ENCODE measurements at regions not wholly inside any gene's neighbourhood (a gene's known extent, or its start where the extent isn't known, plus 50 kb on each side); places are given as distances from the start of the nearest gene placed in this dataset.
A peak's percentile ranks its signal among the peaks of the same experiment; 100 is the strongest.

GRCh38 chr20:60372822-60373221, 414.6 kb downstream of the CDH26 start:
- no peak for TF ChIP-seq CTCF (conservative IDR thresholded peaks at IDR 0.05; ENCODE audit: low read depth, low read length)
- DNase-seq (ENCODE audit: low read depth): no peak
- no peak overlapping the region for H3K4me3 ChIP-seq (ENCODE audit: low read depth, low read length)

DNA sequence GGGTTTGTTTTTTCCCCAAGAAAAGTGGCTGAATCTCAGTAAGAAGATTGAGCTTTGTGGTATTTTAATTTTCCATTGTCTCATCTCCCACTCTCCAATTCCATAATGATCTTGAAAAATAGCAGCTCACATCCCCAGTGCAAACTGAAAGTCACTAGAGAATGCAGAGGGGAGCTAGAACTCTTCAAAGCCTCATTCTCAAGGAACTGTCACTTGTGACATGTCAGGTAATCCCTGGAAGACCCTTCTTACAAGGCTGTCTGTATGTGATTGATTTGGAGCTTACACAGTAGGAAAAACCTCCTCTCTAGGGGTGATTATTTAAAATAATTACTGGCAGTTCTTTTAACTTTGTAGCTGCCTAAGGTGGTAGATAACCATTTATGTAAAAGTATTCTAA, 420.4 kb downstream of the CDH26 start:
- DNase-seq (ENCODE audit: low read depth): no peak
- TF ChIP-seq CTCF (conservative IDR thresholded peaks at IDR 0.05; ENCODE audit: low read depth, low read length): no peak
- H3K4me3 ChIP-seq (ENCODE audit: low read depth, low read length): no peak overlapping the region

DNA sequence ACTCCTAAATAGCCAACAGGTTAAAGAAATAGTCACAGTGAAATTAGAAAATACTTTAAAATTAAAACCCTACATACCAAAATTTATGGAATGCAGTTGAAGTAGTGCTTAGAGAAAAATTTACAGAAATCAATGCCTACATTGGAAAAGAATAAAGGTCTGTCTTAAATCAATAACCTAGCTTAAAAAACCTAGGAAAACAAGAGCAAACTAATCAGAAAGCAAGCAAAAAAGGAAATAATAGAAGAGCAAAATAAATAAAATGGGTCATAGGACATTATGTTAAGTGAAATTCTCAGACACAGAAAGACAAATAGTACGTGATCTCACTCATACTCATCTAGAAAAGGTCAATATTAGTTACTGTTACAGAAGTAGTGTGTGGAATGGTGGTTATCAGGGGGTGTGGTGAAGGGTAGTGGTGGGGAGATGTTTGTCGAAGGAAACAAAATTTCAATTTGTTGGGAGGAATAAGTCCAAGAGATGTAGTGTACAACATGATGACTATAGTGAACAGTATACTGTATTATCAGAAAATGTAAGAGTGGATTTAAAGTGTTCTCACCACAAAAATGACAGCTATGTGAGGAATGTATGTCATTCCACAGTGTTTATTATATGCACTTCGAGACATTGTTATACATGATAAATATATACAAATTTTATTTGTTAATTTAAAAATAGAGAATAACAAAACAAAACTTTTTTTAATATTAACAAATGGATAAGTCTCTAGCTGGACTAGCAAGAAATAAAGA, 423.6 kb downstream of the CDH26 start:
- DNase-seq (ENCODE audit: low read depth): peak; percentile 5
- no peak for TF ChIP-seq CTCF (conservative IDR thresholded peaks at IDR 0.05; ENCODE audit: low read depth, low read length)
- H3K4me3 ChIP-seq (ENCODE audit: low read depth, low read length): no peak overlapping the region

GRCh38 chr20:60389441-60389840, 431.2 kb downstream of the CDH26 start:
- no peak for TF ChIP-seq CTCF (conservative IDR thresholded peaks at IDR 0.05; ENCODE audit: low read depth, low read length)
- DNase-seq (ENCODE audit: low read depth): no peak
- H3K4me3 ChIP-seq (ENCODE audit: low read depth, low read length): no peak overlapping the region

DNA sequence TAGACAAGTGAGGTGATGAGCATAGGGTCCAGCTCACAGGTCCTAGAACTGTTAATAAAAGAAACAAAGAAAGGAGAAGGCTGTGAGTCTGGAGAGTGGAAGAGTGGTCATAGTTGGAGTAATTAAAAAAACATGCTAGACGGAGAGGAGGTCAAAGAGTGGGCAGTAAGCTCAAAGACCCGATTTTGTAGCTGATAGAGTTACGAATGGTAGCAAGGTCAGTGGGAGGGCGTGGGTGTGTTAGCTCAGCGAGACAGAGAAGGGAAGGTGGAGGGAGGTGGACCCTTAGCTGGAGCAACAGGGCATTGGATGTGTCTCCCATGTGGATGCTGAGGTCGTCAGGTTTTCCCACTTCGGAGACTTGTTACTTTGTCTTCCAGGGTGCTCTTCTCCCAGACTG, 431.7 kb downstream of the CDH26 start:
- no peak overlapping the region for H3K4me3 ChIP-seq (ENCODE audit: low read depth, low read length)
- DNase-seq (ENCODE audit: low read depth): no peak
- no peak for TF ChIP-seq CTCF (conservative IDR thresholded peaks at IDR 0.05; ENCODE audit: low read depth, low read length)

- no peak for DNase-seq (ENCODE audit: low read depth)
- TF ChIP-seq CTCF (conservative IDR thresholded peaks at IDR 0.05; ENCODE audit: low read depth, low read length): no peak
- H3K4me3 ChIP-seq (ENCODE audit: low read depth, low read length): no peak overlapping the region
Observed at GRCh38 chr20:60395991-60396390, 437.8 kb downstream of the CDH26 start.

DNA sequence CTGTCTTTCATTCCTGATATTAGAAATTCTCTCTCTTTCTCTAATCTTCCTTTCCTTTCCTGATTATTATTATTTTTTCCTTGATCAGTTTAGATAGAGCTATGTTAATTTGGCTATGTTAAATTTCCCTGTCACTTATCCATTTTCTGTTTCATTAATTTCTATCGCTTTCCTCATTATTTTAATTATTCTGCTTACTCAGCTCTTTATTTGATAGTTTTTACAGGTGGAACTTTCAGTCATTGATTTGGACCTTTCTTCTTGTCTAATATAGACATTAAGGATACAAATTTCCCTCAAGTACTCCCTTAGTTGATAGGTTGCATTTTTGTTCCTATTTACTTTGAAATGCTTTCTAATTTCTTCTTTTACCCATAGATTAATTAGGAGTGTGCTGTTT, 442.3 kb downstream of the CDH26 start:
- TF ChIP-seq CTCF (conservative IDR thresholded peaks at IDR 0.05; ENCODE audit: low read depth, low read length): no peak
- H3K4me3 ChIP-seq (ENCODE audit: low read depth, low read length): no peak overlapping the region
- DNase-seq (ENCODE audit: low read depth): no peak

All from choroid plexus epithelial cell (primary cell).